22Rv1 (cell line): ENCODE measurements at regions not wholly inside any gene's neighbourhood (a gene's known extent, or its start where the extent isn't known, plus 50 kb on each side); places are given as distances from the start of the nearest gene placed in this dataset.

Experiments
- H3K27ac ChIP-seq: fragments of 450-650 bp; 2 replicates; pipeline ENCODE4 v1.5.1; 2017
- ZFX ChIP-seq: fragments of 450-650 bp; IDR thresholded peaks from 2 replicates; pipeline ENCODE4 v1.6.1; 2017; ENCODE audit warnings: antibody characterized with exemption, borderline replicate concordance
- TF ChIP-seq, protein P1 (sequence below): fragments of 450-650 bp; IDR thresholded peaks from 2 replicates; pipeline ENCODE4 v1.5.1; 2017; ENCODE audit warnings: mild to moderate bottlenecking

DNA sequence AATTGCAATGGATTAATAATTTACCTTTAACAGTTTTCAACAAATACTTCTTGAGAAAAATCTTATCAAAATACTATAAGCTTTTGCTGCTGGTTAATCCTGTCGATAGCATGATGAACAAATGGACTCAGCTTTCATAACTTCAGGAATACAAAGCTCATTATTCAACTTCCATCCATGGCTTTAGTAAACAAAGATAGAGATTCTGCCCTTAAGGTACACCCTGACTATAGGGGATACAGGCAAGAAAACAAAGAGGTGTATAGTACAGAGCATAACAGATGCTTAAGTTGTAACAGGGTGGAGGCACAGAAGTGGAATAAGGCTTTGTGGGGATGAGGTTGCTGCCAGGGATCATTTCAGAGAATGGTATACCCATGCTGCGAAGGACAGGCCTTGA, 57.0 kb upstream of the FOXN2 start:
- no peak for TF ChIP-seq ZFX
- TF ChIP-seq, protein P1, sequence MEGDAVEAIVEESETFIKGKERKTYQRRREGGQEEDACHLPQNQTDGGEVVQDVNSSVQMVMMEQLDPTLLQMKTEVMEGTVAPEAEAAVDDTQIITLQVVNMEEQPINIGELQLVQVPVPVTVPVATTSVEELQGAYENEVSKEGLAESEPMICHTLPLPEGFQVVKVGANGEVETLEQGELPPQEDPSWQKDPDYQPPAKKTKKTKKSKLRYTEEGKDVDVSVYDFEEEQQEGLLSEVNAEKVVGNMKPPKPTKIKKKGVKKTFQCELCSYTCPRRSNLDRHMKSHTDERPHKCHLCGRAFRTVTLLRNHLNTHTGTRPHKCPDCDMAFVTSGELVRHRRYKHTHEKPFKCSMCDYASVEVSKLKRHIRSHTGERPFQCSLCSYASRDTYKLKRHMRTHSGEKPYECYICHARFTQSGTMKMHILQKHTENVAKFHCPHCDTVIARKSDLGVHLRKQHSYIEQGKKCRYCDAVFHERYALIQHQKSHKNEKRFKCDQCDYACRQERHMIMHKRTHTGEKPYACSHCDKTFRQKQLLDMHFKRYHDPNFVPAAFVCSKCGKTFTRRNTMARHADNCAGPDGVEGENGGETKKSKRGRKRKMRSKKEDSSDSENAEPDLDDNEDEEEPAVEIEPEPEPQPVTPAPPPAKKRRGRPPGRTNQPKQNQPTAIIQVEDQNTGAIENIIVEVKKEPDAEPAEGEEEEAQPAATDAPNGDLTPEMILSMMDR = no peak
- no peak overlapping the region for H3K27ac ChIP-seq

GRCh38 chr2:48258481-48259149, 55.9 kb upstream of the FOXN2 start:
- no peak overlapping the region for H3K27ac ChIP-seq
- no peak for TF ChIP-seq ZFX
- TF ChIP-seq, protein P1 = no peak

DNA sequence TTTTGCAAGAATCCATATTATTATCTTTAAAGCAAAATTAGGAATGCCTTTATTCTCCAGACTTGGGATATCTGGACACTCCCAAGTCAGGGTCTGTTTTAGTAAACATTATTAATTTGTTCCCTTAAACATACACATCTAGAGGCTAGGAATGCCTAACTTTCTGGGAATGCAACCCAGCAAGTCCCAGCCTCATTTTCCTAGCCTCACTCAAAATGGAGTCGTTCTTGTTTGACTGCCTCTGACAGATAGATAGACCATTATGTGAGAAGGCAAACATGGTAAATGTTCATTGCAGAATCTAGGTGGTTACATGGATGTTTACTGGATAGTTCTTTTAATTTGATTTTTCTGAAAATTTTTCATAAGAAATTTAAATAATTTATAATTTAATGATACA, 54.7 kb upstream of the FOXN2 start:
- no peak overlapping the region for H3K27ac ChIP-seq
- TF ChIP-seq, protein P1 = no peak
- no peak for TF ChIP-seq ZFX

- TF ChIP-seq, protein P1 = no peak
- no peak for TF ChIP-seq ZFX
- H3K27ac ChIP-seq = no peak overlapping the region
These were observed 49.9 kb upstream of the FOXN2 start for GRCh38 chr2:48264627-48265026.
